ENCODE measurements at regions not wholly inside any gene's neighbourhood (a gene's known extent, or its start where the extent isn't known, plus 50 kb on each side); places are given as distances from the start of the nearest gene placed in this dataset.

- H3K4me3 ChIP-seq (ENCODE audit: low read depth, low read length, poor library complexity, severe bottlenecking) = no peak overlapping the region
- no peak overlapping the region for H2AFZ ChIP-seq (ENCODE audit: low read length)
- H3K9me3 ChIP-seq (ENCODE audit: low read length) = peaks cover 6% of the 10 kb centered on the region; the same call in 1 of the 2 replicates
- H3K27ac ChIP-seq (ENCODE audit: low read depth, low read length, poor library complexity, severe bottlenecking) = no peak overlapping the region
- no peaks in the 10 kb centered on the region for H3K9me2 ChIP-seq (ENCODE audit: low read depth, low read length)
- H3K79me2 ChIP-seq (ENCODE audit: insufficient read depth, low read length) = no peaks in the 10 kb centered on the region
- H3K4me1 ChIP-seq (ENCODE audit: insufficient read depth, low read length, severe bottlenecking) = no peaks in the 10 kb centered on the region
- H3K4me2 ChIP-seq (ENCODE audit: low read length) = no peak overlapping the region
- TF ChIP-seq EZH2 (IDR thresholded peaks at IDR 0.05; ENCODE audit: borderline replicate concordance, low read length) (no peak), CTCF (IDR thresholded peaks at IDR 0.05; ENCODE audit: low read length) (no peak)
- no peaks in the 10 kb centered on the region for H4K20me1 ChIP-seq (ENCODE audit: insufficient read depth, low read length)
- peaks cover 8% of the 10 kb centered on the region; the same call in 1 of the 2 replicates for H3K36me3 ChIP-seq (ENCODE audit: insufficient read depth, low read length)
- H3K27me3 ChIP-seq (ENCODE audit: insufficient read depth, low read length) = no peaks in the 10 kb centered on the region
- H3F3A ChIP-seq (ENCODE audit: insufficient read depth, low read length) = no peaks in the 10 kb centered on the region
- H3K9ac ChIP-seq (ENCODE audit: low read length) = no peak overlapping the region
Observed at GRCh38 chr16:72517154-72517553, 345.2 kb upstream of the PMFBP1 start.

- no peak for TF ChIP-seq CTCF (IDR thresholded peaks at IDR 0.05; ENCODE audit: low read length)
- no peak for TF ChIP-seq EZH2 (IDR thresholded peaks at IDR 0.05; ENCODE audit: borderline replicate concordance, low read length)
- H3K4me1 ChIP-seq (ENCODE audit: insufficient read depth, low read length, severe bottlenecking) = no peaks in the 10 kb centered on the region
Observed at GRCh38 chr16:72511171-72511570, 339.2 kb upstream of the PMFBP1 start.

DNA sequence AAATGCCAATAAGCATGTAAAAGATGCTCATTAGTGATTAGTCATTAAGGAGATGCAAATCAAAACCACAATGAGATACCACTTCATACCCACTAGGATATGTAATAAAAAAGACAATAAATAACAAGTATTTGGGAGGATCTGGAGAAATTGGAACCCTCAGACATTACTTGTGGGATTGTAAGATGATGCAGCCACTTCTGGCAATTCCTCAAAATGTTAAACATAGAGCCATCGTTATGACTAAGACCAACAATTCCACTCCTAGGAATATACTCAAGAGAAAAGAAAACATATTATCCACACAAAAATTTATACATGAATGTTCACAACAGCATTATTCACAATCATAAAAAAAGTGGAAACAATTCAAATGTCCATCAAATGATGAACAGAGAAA, 336.2 kb upstream of the PMFBP1 start:
- H3K9ac ChIP-seq (ENCODE audit: low read length) = no peak overlapping the region

More at GRCh38 chr16:72511171-72511570, 339.2 kb upstream of the PMFBP1 start:
- no peaks in the 10 kb centered on the region for H3K27me3 ChIP-seq (ENCODE audit: insufficient read depth, low read length)
- H3K4me3 ChIP-seq (ENCODE audit: low read depth, low read length, poor library complexity, severe bottlenecking) = no peak overlapping the region
- H3K9ac ChIP-seq (ENCODE audit: low read length) = no peak overlapping the region
- no peak overlapping the region for H3K27ac ChIP-seq (ENCODE audit: low read depth, low read length, poor library complexity, severe bottlenecking)
- H3F3A ChIP-seq (ENCODE audit: insufficient read depth, low read length) = no peaks in the 10 kb centered on the region
- H2AFZ ChIP-seq (ENCODE audit: low read length) = no peak overlapping the region
- H3K36me3 ChIP-seq (ENCODE audit: insufficient read depth, low read length) = no peaks in the 10 kb centered on the region
- no peak overlapping the region for H3K4me2 ChIP-seq (ENCODE audit: low read length)
- H3K9me3 ChIP-seq (ENCODE audit: low read length) = no peaks in the 10 kb centered on the region
- no peaks in the 10 kb centered on the region for H3K79me2 ChIP-seq (ENCODE audit: insufficient read depth, low read length)
- H4K20me1 ChIP-seq (ENCODE audit: insufficient read depth, low read length) = no peaks in the 10 kb centered on the region
- H3K9me2 ChIP-seq (ENCODE audit: low read depth, low read length) = no peaks in the 10 kb centered on the region

More for the DNA sequence above, 336.2 kb upstream of the PMFBP1 start:
- Histone ChIP-seq H2AFZ (ENCODE audit: low read length) (no peak overlapping the region), H3K9me3 (ENCODE audit: low read length) (no peaks in the 10 kb centered on the region), H3K4me2 (ENCODE audit: low read length) (no peak overlapping the region), H3K4me1 (ENCODE audit: insufficient read depth, low read length, severe bottlenecking) (no peaks in the 10 kb centered on the region), H3K27ac (ENCODE audit: low read depth, low read length, poor library complexity, severe bottlenecking) (no peak overlapping the region), H3F3A (ENCODE audit: insufficient read depth, low read length) (no peaks in the 10 kb centered on the region), H4K20me1 (ENCODE audit: insufficient read depth, low read length) (no peaks in the 10 kb centered on the region), H3K4me3 (ENCODE audit: low read depth, low read length, poor library complexity, severe bottlenecking) (no peak overlapping the region), H3K27me3 (ENCODE audit: insufficient read depth, low read length) (no peaks in the 10 kb centered on the region), H3K9me2 (ENCODE audit: low read depth, low read length) (no peaks in the 10 kb centered on the region), H3K36me3 (ENCODE audit: insufficient read depth, low read length) (no peaks in the 10 kb centered on the region), H3K79me2 (ENCODE audit: insufficient read depth, low read length) (no peaks in the 10 kb centered on the region)
- TF ChIP-seq CTCF (IDR thresholded peaks at IDR 0.05; ENCODE audit: low read length) (no peak), EZH2 (IDR thresholded peaks at IDR 0.05; ENCODE audit: borderline replicate concordance, low read length) (no peak)

Data from OCI-LY1 (cell line).